ENCODE measurements at regions not wholly inside any gene's neighbourhood (a gene's known extent, or its start where the extent isn't known, plus 50 kb on each side); places are given as distances from the start of the nearest gene placed in this dataset.

DNA sequence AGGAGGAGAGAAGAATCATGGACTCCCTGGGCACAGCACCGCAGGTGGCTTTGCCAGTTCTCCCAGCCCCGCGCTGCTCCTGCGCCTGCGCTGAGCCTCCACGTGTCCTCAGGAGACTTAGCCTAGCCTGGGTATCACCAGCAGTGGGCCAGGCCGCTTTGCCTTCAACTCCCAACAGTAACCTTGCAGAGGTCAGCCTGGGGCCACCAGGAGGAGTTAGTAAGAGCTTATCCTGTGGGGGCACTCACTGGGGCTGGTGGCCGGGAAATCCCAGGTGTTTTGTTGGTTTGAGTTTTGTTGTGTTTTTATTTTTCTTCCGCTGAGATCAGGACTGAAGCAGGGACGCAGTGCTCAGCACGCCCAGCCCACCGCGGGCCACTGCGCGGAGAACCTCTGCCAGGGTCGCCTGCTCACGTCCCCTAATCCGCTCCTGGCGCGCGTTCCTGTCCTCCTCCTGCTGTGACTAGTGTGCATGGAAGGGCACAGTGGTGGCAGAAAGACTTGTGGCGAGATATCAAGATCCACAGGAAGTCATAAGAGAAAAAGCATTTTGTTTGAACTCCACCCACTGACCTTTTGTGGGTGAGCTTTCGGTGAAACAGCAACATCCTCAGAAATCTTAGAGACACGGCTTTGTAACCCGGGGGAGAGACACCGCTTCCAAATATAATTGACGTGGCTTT, 207.4 kb upstream of the RFC3 start:
- Mint-ChIP-seq H3K4me3 (peak overlapping the region; percentile 70), H3K27ac (ENCODE audit: unreplicated experiment) (peak overlapping the region; percentile 73), H3K36me3 (ENCODE audit: low read depth) (peaks cover 1% of the 10 kb centered on the region), H3K9me3 (no peaks in the 10 kb centered on the region), H3K27me3 (ENCODE audit: low read depth) (no peaks in the 10 kb centered on the region), H3K4me1 (peaks cover 66% of the 10 kb centered on the region)
- DNase-seq (ENCODE audit: low read depth, low spot score): peak; percentile 20
- TF ChIP-seq, protein P1, sequence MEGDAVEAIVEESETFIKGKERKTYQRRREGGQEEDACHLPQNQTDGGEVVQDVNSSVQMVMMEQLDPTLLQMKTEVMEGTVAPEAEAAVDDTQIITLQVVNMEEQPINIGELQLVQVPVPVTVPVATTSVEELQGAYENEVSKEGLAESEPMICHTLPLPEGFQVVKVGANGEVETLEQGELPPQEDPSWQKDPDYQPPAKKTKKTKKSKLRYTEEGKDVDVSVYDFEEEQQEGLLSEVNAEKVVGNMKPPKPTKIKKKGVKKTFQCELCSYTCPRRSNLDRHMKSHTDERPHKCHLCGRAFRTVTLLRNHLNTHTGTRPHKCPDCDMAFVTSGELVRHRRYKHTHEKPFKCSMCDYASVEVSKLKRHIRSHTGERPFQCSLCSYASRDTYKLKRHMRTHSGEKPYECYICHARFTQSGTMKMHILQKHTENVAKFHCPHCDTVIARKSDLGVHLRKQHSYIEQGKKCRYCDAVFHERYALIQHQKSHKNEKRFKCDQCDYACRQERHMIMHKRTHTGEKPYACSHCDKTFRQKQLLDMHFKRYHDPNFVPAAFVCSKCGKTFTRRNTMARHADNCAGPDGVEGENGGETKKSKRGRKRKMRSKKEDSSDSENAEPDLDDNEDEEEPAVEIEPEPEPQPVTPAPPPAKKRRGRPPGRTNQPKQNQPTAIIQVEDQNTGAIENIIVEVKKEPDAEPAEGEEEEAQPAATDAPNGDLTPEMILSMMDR (conservative IDR thresholded peaks at IDR 0.05): no peak

DNA sequence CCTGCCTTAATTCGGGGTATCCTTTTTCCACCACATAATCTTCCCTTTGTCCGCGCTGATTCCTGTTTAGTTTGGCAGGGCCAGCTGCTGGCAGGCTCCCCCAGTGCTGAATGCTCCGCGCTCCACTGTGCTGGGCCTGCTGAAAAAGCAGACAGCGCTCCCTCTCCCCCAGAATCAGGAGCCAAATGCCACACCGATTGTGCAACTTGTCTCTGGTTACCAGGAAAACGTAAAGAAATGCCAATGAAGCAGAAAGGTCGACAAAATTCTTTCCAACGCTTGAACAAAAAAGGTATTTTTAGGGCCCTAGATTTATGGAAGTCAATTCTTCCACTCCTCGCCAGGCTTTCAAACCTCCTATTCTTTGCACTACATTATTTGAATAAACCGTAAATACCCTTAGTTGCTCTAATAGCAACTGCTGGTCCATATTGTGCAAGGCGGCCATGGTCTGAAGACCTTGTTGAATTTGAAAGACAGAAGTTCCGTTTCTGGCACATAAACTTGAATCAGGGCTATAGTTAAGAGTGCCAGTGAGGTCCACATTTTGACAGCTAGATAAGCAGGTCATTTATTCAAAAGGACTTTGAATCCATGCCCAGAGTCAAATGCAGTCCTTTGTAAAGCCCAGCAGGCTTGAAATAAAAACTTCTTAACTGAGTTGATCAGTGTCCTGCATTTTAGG, 206.7 kb upstream of the RFC3 start:
- TF ChIP-seq, protein P1 (conservative IDR thresholded peaks at IDR 0.05): no peak
- Mint-ChIP-seq H3K36me3 (ENCODE audit: low read depth) (no peaks in the 10 kb centered on the region), H3K4me1 (peaks cover 66% of the 10 kb centered on the region), H3K9me3 (no peaks in the 10 kb centered on the region), H3K27ac (ENCODE audit: unreplicated experiment) (peak overlapping the region; percentile 73), H3K4me3 (peak overlapping the region; percentile 70), H3K27me3 (ENCODE audit: low read depth) (no peaks in the 10 kb centered on the region)
- peak; percentile 36 for DNase-seq (ENCODE audit: low read depth, low spot score)

DNA sequence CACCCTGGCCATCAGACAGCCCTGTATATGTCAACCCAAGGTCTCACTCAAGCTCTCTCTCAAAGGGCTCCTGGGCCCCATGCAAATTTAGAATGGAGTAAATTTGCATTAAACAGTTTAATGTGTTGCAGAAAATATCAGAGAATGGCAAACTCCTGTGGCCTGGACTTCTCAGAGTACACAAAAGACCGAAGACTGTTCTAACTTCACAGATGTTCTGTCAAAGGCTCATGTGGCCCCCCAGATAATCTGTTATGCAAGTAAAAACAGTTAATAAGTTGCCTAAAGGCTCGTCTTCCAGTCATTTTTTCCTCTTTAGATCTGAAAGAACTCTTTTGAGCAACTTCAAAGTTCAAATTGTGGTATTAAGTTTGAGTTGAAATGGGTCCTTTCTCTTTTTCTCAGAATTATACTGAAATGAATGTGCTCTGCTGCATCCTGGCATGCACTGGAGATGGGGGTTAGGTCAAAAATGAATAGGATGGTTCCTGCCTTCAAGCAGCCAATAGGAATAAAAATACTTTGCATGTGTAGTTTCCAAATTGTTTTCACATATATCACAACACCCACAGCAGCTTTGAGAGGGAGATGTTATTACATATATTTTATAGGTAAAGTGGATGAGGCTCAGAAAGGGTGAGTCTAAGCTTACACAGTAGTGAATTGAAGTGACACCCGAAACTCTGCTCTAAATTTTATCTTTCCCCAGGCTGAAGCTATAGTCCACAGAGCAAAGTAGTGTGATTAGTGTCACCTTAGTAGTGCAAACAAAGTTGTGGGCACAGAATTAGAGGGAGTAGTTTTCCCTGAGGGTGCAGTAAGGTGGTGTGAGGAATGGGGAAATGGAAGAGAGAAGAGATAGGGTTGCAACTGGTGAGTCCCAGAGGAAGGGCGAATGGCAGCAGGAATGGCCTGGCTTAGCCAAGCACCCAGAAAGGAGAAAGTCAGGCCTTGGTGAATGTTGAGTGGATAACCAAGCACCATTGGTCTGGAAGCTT, 205.0 kb upstream of the RFC3 start:
- peak overlapping the region; percentile 73 for H3K27ac Mint-ChIP-seq (ENCODE audit: unreplicated experiment)
- no peaks in the 10 kb centered on the region for H3K9me3 Mint-ChIP-seq
- no peaks in the 10 kb centered on the region for H3K36me3 Mint-ChIP-seq (ENCODE audit: low read depth)
- H3K4me1 Mint-ChIP-seq: peaks cover 61% of the 10 kb centered on the region
- TF ChIP-seq, protein P1 (conservative IDR thresholded peaks at IDR 0.05): no peak
- no peak for DNase-seq (ENCODE audit: low read depth, low spot score)
- H3K27me3 Mint-ChIP-seq (ENCODE audit: low read depth): no peaks in the 10 kb centered on the region
- H3K4me3 Mint-ChIP-seq: no peak overlapping the region

- Mint-ChIP-seq H3K4me1 (peaks cover 54% of the 10 kb centered on the region), H3K36me3 (ENCODE audit: low read depth) (no peaks in the 10 kb centered on the region), H3K9me3 (no peaks in the 10 kb centered on the region), H3K27ac (ENCODE audit: unreplicated experiment) (no peak overlapping the region), H3K4me3 (no peak overlapping the region), H3K27me3 (ENCODE audit: low read depth) (no peaks in the 10 kb centered on the region)
- TF ChIP-seq, protein P1 (conservative IDR thresholded peaks at IDR 0.05): no peak
- no peak for DNase-seq (ENCODE audit: low read depth, low spot score)
These were observed 202.5 kb upstream of the RFC3 start for GRCh38 chr13:33615436-33615835.

DNA sequence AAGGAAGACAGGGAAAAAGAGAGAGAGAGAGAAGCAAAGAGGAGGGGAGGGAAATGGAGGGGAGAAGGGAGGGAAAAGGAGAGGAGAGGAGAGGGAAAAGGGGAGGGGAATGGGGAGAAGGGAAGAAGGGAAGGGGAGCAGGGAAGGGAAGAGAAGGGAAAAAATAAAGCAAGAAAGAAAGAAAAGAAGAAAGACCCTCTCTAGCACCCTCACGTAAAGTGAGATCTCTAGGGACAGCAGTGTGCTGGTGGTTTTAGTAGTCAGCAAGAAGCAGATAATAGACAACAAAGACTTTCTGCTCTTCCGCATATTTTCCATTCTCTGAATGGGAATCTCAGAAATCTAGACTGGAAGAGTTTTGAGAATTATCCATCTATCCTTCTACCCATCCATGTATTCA, 201.8 kb upstream of the RFC3 start:
- Mint-ChIP-seq H3K4me3 (no peak overlapping the region), H3K27me3 (ENCODE audit: low read depth) (no peaks in the 10 kb centered on the region), H3K27ac (ENCODE audit: unreplicated experiment) (no peak overlapping the region), H3K36me3 (ENCODE audit: low read depth) (no peaks in the 10 kb centered on the region), H3K4me1 (peaks cover 47% of the 10 kb centered on the region), H3K9me3 (no peaks in the 10 kb centered on the region)
- TF ChIP-seq, protein P1 (conservative IDR thresholded peaks at IDR 0.05): no peak
- no peak for DNase-seq (ENCODE audit: low read depth, low spot score)

Data from neural crest cell (in vitro differentiated cells).